Activated CD4-positive, alpha-beta T cell treated with anti-CD3 and anti-CD28 coated beads for 36 hours (primary cell): ENCODE measurements at regions not wholly inside any gene's neighbourhood (a gene's known extent, or its start where the extent isn't known, plus 50 kb on each side); places are given as distances from the start of the nearest gene placed in this dataset.

Experiments
- ATAC-seq: fragments of 200-7000 bp; cut with Tn5 transposase; one replicate; pipeline ENCODE4 v1.10.0; 2021; ENCODE audit warnings: mild to moderate bottlenecking, moderate library complexity
- CTCF ChIA-PET: fragments of 350-600 bp; sonication (Branson Sonifier 250); formaldehyde crosslinking; loops from one replicate; lab custom pipeline; 2021; ENCODE audit warnings: antibody characterized with exemption; lab: Charles Lee
- POLR2A ChIA-PET: fragments of 350-600 bp; sonication (Branson Sonifier 250); formaldehyde crosslinking; loops from one replicate; lab custom pipeline; 2021; ENCODE audit warnings: antibody characterized with exemption, inconsistent platforms; lab: Charles Lee
- DNase-seq: peaks from one replicate; pipeline ENCODE4 v3.0.0-alpha.2; 2020
- H3K27ac Mint-ChIP-seq: one replicate; pipeline ENCODE4 v1.8.0; 2021; ENCODE audit warnings: mixed read lengths
- H3K27me3 Mint-ChIP-seq: one replicate; pipeline ENCODE4 v1.8.0; 2021; ENCODE audit warnings: mixed read lengths
- H3K36me3 Mint-ChIP-seq: one replicate; pipeline ENCODE4 v1.8.0; 2021; ENCODE audit warnings: low read depth, mixed read lengths
- H3K4me1 Mint-ChIP-seq: one replicate; pipeline ENCODE4 v1.8.0; 2021; ENCODE audit warnings: mixed read lengths
- H3K4me3 Mint-ChIP-seq: one replicate; pipeline ENCODE4 v1.8.0; 2021; ENCODE audit warnings: mild to moderate bottlenecking, moderate library complexity, mixed read lengths
- H3K9me3 Mint-ChIP-seq: one replicate; pipeline ENCODE4 v1.8.0; 2021; ENCODE audit warnings: low read depth, mixed read lengths
- intact Hi-C, 2 experiments: fragments of 100-400 bp; cut with DNase I in 1 of 2; cut with micrococcal nuclease in 1 of 2; formaldehyde crosslinking; loops; one replicate each; pipeline versions ENCODE4 v1.14.2 to v1.15.1; 2022 to 2024; cut with DNase I, micrococcal nuclease

DNA sequence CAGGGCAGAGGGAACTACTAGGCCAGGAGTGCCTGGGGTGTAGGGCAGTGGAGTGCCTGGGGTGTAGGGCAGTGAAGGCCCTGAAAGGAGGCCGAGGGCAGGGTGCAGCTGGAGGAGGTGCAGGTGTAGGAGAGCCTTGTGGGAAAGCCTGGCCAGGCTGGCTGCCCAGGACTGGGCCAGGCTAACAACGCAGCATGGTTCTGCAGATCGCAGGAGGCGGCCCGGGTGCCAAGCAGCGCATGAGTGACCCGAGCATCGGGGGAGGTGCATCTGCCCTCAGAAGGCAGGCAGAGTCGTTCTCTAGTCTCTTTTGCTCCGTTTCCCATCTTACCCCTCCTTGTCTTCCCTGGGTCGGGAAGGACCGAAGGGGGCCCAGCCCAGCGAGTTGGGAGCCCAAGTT, 151.5 kb upstream of the PHACTR3 start:
- CTCF ChIA-PET = no interaction called here
- H3K36me3 Mint-ChIP-seq = no peaks in the 10 kb centered on the region
- H3K9me3 Mint-ChIP-seq = no peaks in the 10 kb centered on the region
- POLR2A ChIA-PET = no interaction called here
- no peak overlapping the region for H3K4me3 Mint-ChIP-seq
- ATAC-seq (no peak), DNase-seq (no peak)
- peaks cover 23% of the 10 kb centered on the region for H3K27me3 Mint-ChIP-seq
- no peak overlapping the region for H3K27ac Mint-ChIP-seq
- intact Hi-C loops = no loop called here
- H3K4me1 Mint-ChIP-seq = no peaks in the 10 kb centered on the region

DNA sequence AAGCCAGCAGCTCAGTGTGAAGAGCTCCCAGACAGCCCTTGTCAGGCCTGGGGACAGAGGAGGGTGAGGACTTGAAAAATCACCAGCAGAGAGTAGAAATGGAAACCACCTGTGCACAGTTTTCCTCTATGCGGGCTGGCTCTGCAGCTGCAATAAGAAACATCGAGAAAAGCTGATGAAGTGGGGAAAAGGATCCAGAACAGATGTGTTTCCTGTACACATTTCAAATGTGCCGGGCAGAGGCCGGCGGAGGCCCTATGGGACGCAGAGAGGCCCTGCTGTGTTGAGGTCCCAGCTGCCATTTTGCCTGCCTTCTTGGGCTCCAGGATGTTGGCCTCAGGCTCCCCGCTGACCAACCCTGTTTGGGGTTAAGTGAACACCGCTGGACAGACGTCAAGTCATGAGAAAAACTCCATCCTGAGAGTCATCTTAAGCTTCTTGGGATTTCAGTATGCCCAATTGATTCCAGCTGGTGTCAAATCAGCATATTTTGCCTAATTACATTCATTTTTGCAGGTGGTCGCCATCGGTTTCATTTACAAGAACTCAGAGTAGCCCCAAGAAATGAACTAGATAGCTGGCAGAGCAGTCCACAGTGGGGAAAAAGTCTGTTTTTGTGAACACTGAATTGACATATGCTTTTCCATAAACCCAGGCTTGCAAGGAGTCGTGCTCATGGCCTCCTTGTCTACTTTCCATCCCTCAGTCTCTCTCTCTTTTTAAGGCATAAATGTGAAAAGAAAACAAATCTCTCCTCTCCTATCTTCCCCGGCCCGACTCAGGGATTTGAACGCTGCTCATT, 150.4 kb upstream of the PHACTR3 start:
- Mint-ChIP-seq H3K27me3 (peaks cover 16% of the 10 kb centered on the region), H3K4me3 (no peak overlapping the region)
- no peak for DNase-seq

DNA sequence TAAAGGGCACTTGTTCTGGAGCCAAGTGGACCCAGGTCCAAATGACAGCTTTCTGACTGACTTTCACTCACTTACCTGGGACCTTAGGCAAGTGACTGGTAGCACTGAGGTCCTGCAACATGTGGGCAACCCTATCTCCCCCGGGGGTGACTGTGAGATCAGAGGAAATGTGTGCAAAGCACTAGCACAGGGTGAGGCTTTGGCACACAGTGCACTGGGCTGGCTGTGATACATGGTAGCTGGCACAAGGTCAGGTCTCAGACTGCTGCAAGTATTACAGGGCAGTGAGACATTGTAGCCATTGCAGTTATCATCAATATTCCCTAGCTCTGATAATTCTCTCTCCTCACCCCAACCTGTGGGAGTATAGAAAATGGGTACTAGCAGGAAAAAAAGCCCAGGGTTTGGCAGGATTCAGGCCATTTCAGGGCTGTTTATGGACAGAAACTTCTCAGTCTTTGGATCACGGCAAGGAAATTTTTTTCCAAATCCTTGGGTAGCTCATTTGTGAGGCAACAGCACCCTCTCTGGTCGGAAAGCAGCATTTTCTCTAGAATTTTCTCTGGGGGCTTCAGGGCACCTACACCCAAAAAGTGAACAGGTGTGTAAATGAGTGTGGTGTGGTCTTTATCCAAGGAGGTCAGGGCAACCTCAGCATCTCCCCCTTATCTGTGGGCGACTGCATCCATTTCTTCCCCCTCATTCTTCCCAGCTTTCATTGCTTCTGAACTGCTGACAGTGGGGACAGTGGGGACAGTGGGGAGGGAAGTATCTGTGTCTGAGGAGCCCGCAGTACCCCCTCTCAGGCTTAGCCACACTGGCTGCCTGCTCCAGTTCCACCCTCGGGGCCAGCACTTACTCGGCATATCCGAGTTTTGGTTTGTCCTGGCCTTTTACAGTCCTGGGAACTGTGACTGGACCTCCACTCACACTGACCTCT, 148.7 kb upstream of the PHACTR3 start:
- Mint-ChIP-seq H3K27ac (no peak overlapping the region), H3K4me3 (no peak overlapping the region), H3K4me1 (no peaks in the 10 kb centered on the region), H3K36me3 (no peaks in the 10 kb centered on the region), H3K9me3 (no peaks in the 10 kb centered on the region), H3K27me3 (peaks cover 6% of the 10 kb centered on the region)
- intact Hi-C loops = no loop called here
- ChIA-PET POLR2A (no interaction called here), CTCF (interaction anchor here (0.6 to 1.5 kb wide), 13 partner anchors 17 to 1049 kb away, joined by 3 to 8 read pairs (median 3); partner anchors contain the start of gene STX16)
- ATAC-seq (no peak), DNase-seq (no peak)

More for the DNA sequence above, 150.4 kb upstream of the PHACTR3 start:
- no peak overlapping the region for H3K27ac Mint-ChIP-seq
- intact Hi-C loops = no loop called here
- ATAC-seq = no peak
- no peaks in the 10 kb centered on the region for H3K4me1 Mint-ChIP-seq
- POLR2A ChIA-PET = no interaction called here
- CTCF ChIA-PET = interaction anchor here (0.5 to 0.7 kb wide), 2 partner anchors 161 to 603 kb away, joined by 3 read pairs; no protein-coding TSS in a partner anchor
- no peaks in the 10 kb centered on the region for H3K36me3 Mint-ChIP-seq
- no peaks in the 10 kb centered on the region for H3K9me3 Mint-ChIP-seq

DNA sequence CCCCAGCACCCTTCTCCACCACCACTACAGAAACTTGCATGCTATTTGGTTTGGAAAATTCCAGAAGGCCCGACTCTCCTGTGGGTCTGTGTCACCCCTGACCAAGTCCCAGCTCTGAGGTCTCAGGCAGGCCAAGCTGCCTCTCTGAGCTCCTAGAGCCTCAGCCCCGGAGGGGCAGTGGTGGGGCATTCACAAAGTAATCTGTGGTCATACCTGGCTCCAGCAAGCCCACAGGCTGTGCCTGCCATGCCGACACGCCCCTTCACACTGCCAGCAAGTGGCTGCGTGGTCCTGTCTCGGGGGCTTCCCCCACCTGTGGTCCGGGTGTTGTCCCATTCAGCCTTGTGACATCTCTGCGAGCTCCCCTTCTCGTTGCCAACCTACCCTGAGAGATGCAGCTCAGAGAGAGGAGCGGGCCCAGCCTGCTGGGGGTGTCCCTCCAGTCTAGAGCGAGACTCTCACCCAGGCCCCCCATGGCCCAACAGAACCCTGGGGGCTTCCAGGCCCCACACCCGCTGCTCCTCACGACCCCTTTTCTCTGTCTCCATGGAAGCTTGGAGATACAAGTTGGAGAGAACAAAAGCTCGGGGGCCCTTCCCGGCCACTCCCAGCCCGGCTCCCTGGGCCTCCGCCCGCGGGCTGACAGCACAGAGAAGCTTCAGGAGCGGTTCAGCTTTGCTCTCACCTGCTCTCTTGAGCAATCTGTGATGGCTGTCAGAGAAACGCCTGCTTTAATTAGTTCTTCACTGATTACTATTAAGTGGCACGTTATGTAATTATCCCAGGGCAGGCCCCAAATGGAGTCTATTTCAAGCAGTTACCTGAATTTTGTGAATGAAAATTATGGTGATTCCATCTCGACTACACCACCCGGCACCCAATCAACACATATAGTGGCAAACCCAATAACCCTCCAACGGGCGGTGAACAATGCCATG, 147.7 kb upstream of the PHACTR3 start:
- no peaks in the 10 kb centered on the region for H3K4me1 Mint-ChIP-seq
- H3K4me3 Mint-ChIP-seq = no peak overlapping the region
- peaks cover 3% of the 10 kb centered on the region for H3K27me3 Mint-ChIP-seq
- H3K9me3 Mint-ChIP-seq = no peaks in the 10 kb centered on the region
- intact Hi-C loops = no loop called here
- H3K36me3 Mint-ChIP-seq = no peaks in the 10 kb centered on the region
- H3K27ac Mint-ChIP-seq = no peak overlapping the region
- no peak for DNase-seq
- ATAC-seq = no peak
- POLR2A ChIA-PET = no interaction called here
- CTCF ChIA-PET = interaction anchor here (0.6 to 1.7 kb wide), 8 partner anchors 10 to 1048 kb away, joined by 3 to 8 read pairs (median 4); partner anchors contain the start of gene STX16

DNA sequence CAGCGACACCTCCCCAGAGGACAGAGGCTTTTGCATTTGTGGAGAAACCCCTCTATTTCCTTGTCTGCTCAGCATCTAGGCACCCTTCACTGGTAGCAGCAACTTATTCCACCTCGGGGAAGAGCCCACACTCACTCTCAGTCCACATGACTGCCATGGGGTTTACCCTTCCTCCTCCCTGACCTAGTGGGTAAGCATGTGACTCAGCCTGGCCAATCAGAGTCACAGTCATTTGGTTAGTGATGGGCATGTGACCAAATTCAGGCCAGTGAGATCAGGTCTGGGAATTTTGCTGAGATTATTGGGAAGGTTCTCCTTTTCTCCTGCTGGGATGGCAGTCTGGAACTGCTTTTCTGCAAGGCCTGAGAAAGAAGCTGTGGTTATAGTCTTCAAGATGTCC, 145.7 kb upstream of the PHACTR3 start:
- no peaks in the 10 kb centered on the region for H3K27me3 Mint-ChIP-seq
- POLR2A ChIA-PET = no interaction called here
- ATAC-seq (peak; percentile 51), DNase-seq (peak; percentile 18)
- H3K4me3 Mint-ChIP-seq = no peak overlapping the region
- CTCF ChIA-PET = interaction anchor here (0.6 kb wide), 1 partner anchor 39 kb away, joined by 3 read pairs; no protein-coding TSS in a partner anchor
- no peaks in the 10 kb centered on the region for H3K4me1 Mint-ChIP-seq
- no peaks in the 10 kb centered on the region for H3K36me3 Mint-ChIP-seq
- intact Hi-C loops = no loop called here
- H3K9me3 Mint-ChIP-seq = no peaks in the 10 kb centered on the region
- H3K27ac Mint-ChIP-seq = no peak overlapping the region

DNA sequence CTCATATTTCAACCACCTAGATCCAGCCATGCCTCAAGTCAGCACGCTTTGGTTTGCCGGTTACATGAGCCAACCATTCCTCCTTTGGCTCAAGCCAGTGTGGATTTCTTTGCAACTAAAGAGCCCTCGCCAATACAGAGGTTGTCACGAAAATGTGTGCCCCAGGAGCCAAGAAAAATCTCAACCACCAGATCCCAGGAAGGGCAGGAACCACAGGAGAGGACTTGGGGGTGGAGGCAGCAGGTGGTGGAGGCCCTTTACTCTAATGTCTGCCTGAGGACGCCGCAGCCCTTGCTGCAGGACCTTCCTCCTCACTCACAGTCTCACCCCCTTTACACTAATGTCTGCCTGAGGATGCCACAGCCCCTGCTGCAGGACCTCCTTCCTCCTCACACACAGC, 144.8 kb upstream of the PHACTR3 start:
- POLR2A ChIA-PET = no interaction called here
- no peak overlapping the region for H3K4me3 Mint-ChIP-seq
- ATAC-seq = no peak
- no peaks in the 10 kb centered on the region for H3K4me1 Mint-ChIP-seq
- no peaks in the 10 kb centered on the region for H3K27me3 Mint-ChIP-seq
- no peaks in the 10 kb centered on the region for H3K9me3 Mint-ChIP-seq
- no peak for DNase-seq
- CTCF ChIA-PET = interaction anchor here (0.5 kb wide), 1 partner anchor 388 kb away, joined by 3 read pairs; no protein-coding TSS in a partner anchor
- no peak overlapping the region for H3K27ac Mint-ChIP-seq
- H3K36me3 Mint-ChIP-seq = no peaks in the 10 kb centered on the region
- intact Hi-C loops = no loop called here

DNA sequence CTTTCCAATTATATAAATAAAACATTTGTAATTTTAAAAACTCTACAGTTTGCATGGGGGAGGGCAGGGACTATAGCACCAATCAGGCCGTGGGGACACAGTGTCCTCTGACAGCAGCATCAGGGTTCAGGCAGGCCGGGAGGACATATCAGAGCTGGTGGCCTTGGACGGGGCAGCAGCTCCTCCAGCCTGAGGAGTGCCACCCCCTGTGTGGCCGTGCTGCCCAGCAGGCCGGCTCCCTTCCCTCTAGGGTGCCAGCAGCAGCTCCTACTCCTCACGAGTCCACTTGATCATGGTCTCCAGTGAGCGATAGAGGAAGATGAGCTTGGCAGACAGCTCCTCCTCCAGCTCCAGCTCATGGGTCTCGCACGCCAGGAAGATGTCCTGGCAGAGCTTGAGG, 144.0 kb upstream of the PHACTR3 start:
- CTCF ChIA-PET = interaction anchor here (0.6 to 1.1 kb wide), 3 partner anchors 19 to 615 kb away, joined by 3 read pairs; no protein-coding TSS in a partner anchor
- ATAC-seq (no peak), DNase-seq (no peak)
- intact Hi-C loops = no loop called here
- POLR2A ChIA-PET = no interaction called here
- no peaks in the 10 kb centered on the region for H3K9me3 Mint-ChIP-seq
- H3K36me3 Mint-ChIP-seq = no peaks in the 10 kb centered on the region
- H3K4me3 Mint-ChIP-seq = no peak overlapping the region
- H3K27ac Mint-ChIP-seq = no peak overlapping the region
- H3K27me3 Mint-ChIP-seq = no peaks in the 10 kb centered on the region
- no peaks in the 10 kb centered on the region for H3K4me1 Mint-ChIP-seq

DNA sequence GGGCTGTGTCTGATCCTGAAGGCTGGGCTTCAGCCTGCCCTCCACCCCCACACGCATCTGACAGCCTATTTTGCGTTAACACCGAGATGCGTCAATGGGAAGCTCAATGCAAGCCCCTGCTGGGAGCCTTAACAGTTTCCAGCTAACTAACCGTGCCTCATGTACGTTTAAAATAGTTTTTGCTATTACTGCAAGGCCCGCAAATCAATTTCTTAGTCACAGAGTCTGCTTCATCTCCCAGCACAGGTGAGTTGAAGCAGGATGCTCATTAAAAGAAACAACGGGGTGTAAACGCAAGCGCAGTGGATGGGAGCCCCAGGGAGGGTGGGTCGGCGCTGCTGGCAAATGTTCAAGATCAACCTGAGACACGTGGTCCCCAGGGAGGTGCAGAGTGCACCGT, 142.8 kb upstream of the PHACTR3 start:
- intact Hi-C loops = no loop called here
- no peaks in the 10 kb centered on the region for H3K9me3 Mint-ChIP-seq
- no peak overlapping the region for H3K27ac Mint-ChIP-seq
- POLR2A ChIA-PET = no interaction called here
- CTCF ChIA-PET = interaction anchor here (0.6 to 1.1 kb wide), 2 partner anchors 24 to 34 kb away, joined by 3 read pairs; no protein-coding TSS in a partner anchor
- no peaks in the 10 kb centered on the region for H3K27me3 Mint-ChIP-seq
- H3K36me3 Mint-ChIP-seq = no peaks in the 10 kb centered on the region
- no peak for ATAC-seq
- H3K4me1 Mint-ChIP-seq = no peaks in the 10 kb centered on the region
- no peak overlapping the region for H3K4me3 Mint-ChIP-seq
- DNase-seq = no peak

DNA sequence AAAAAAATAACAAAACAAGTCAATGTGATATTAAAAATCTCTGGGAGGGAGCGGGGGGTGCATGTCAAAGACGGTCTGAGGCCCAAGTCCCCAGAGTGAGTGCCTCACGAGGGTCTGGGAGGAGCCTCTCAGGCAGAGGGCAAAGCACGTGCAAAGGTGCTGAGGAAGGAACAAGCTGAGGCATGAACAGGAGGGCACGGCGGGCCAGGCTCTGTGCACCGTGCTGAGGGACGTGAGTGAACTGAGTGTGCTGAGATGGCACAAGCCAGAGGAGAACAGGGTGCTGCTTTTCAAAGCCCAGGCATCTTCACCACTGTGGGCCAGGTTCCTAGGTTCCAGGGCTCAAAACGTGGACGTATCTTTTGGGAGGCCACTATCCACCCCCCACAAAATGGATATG, 142.1 kb upstream of the PHACTR3 start:
- ATAC-seq = no peak
- intact Hi-C loops = no loop called here
- CTCF ChIA-PET = no interaction called here
- no peaks in the 10 kb centered on the region for H3K9me3 Mint-ChIP-seq
- POLR2A ChIA-PET = no interaction called here
- no peaks in the 10 kb centered on the region for H3K4me1 Mint-ChIP-seq
- no peaks in the 10 kb centered on the region for H3K36me3 Mint-ChIP-seq
- H3K27ac Mint-ChIP-seq = no peak overlapping the region
- no peak overlapping the region for H3K4me3 Mint-ChIP-seq
- DNase-seq = no peak
- H3K27me3 Mint-ChIP-seq = no peaks in the 10 kb centered on the region

DNA sequence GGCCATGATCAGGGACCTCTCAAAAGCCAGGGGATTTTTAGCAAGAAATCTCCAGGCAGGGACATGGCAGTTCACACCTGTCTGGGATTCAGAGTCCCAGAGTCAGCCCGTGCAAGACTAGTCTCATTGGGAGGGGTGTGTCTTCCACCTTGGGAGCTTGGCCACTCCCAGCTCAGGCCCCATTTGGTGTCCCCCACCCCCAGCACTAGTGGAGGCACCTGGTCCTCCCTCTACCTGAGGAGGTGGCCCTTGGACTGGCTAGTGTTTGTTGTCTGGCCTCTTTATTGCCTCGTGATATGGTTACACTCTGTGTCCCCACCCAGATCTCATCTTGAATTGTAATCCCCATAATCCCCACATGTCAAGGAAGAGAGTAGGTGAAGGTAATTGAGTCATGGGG, 140.8 kb upstream of the PHACTR3 start:
- Mint-ChIP-seq H3K27me3 (no peaks in the 10 kb centered on the region), H3K27ac (no peak overlapping the region), H3K4me3 (no peak overlapping the region), H3K36me3 (no peaks in the 10 kb centered on the region), H3K4me1 (no peaks in the 10 kb centered on the region), H3K9me3 (no peaks in the 10 kb centered on the region)
- no peak for ATAC-seq
- DNase-seq = no peak
- ChIA-PET POLR2A (no interaction called here), CTCF (no interaction called here)
- intact Hi-C loops = no loop called here
